Activated CD4-positive, alpha-beta T cell treated with anti-CD3 and anti-CD28 coated beads, Interleukin-2, amount 10 ng/mL, durations not matched to agents 24 days and 14 days (primary cell): ENCODE measurements at regions not wholly inside any gene's neighbourhood (a gene's known extent, or its start where the extent isn't known, plus 50 kb on each side); places are given as distances from the start of the nearest gene placed in this dataset.
"Not testable (repeated sequence)": the region's sequence is repeated elsewhere in the genome, so short reads cannot be mapped to it uniquely, and the experiment has no call there.

Experiments used
- DNase-seq: peaks from one replicate; pipeline ENCODE4 v3.0.0; 2022
- H3K27ac Mint-ChIP-seq: one replicate; pipeline ENCODE4 v1.8.0; 2022; ENCODE audit warnings: mild to moderate bottlenecking, mixed read lengths
- H3K27me3 Mint-ChIP-seq: one replicate; pipeline ENCODE4 v1.8.0; 2022; ENCODE audit warnings: mixed read lengths
- H3K36me3 Mint-ChIP-seq: one replicate; pipeline ENCODE4 v1.8.0; 2022; ENCODE audit warnings: low read depth, mild to moderate bottlenecking, mixed read lengths
- H3K4me1 Mint-ChIP-seq: one replicate; pipeline ENCODE4 v1.8.0; 2021; ENCODE audit warnings: mixed read lengths
- H3K4me3 Mint-ChIP-seq: one replicate; pipeline ENCODE4 v1.8.0; 2022; ENCODE audit warnings: mild to moderate bottlenecking, moderate library complexity, mixed read lengths
- H3K9me3 Mint-ChIP-seq: one replicate; pipeline ENCODE4 v1.8.0; 2021; ENCODE audit warnings: mixed read lengths
- intact Hi-C: fragments of 100-400 bp; cut with micrococcal nuclease; formaldehyde crosslinking; loops from one replicate; pipeline ENCODE4 v1.15.1; 2023

GRCh38 chr22:22791438-22792181 is 96.0 kb upstream of the IGLL5 start:
- no peaks in the 10 kb centered on the region for H3K9me3 Mint-ChIP-seq
- H3K4me3 Mint-ChIP-seq: no peak overlapping the region
- peaks cover 4% of the 10 kb centered on the region for H3K4me1 Mint-ChIP-seq
- H3K36me3 Mint-ChIP-seq: no peaks in the 10 kb centered on the region
- intact Hi-C loops: no loop called here
- H3K27ac Mint-ChIP-seq: no peak overlapping the region
- no peak for DNase-seq
- peaks cover 5% of the 10 kb centered on the region for H3K27me3 Mint-ChIP-seq

DNA sequence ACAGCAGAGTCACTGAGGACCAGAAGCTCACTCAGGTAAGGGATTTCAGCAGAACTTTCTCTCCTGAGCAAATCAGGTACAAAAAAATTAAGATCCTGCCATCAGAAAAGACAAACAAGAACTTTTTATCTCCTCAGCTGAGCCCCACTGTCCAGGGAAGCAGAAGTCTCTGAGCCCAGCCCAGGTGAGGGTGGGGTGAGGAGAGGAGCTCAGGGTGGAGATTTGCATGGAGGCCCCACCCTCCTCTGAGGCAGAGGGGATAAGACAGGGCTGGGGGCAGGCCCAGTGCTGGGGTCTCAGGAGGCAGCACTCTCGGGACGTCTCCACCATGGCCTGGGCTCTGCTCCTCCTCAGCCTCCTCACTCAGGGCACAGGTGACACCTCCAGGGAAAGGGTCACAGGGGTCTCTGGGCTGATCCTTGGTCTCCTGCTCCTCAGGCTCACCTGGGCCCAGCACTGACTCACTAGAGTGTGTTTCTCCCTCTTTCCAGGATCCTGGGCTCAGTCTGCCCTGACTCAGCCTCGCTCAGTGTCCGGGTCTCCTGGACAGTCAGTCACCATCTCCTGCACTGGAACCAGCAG is 95.3 kb upstream of the IGLL5 start:
- H3K27ac Mint-ChIP-seq, H3K4me1 Mint-ChIP-seq, intact Hi-C loops, H3K27me3 Mint-ChIP-seq, DNase-seq, H3K4me3 Mint-ChIP-seq, H3K9me3 Mint-ChIP-seq, H3K36me3 Mint-ChIP-seq: not testable (repeated sequence)

DNA sequence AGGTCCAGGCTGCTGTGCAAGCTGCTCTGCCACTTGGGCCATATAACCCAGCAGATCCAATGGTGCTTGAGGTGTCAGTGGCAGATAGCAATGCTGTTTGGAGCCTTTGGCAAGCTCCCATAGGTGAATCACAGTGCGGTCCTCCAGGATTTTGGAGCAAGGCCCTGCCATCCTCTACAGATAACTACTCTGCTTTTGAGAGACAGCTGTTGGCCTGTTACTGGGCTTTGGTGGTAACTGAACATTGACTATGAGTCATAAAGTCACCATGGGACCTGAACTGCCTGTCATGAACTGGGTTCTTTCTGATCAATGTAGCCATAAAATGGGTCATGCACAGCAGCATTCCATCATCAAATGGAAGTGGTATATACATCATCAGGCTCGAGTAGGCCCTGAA is 92.0 kb upstream of the IGLL5 start:
- intact Hi-C loops, DNase-seq, H3K9me3 Mint-ChIP-seq, H3K4me3 Mint-ChIP-seq, H3K27ac Mint-ChIP-seq, H3K4me1 Mint-ChIP-seq, H3K36me3 Mint-ChIP-seq: not testable (repeated sequence)
- peaks cover 24% of the 10 kb centered on the region for H3K27me3 Mint-ChIP-seq

DNA sequence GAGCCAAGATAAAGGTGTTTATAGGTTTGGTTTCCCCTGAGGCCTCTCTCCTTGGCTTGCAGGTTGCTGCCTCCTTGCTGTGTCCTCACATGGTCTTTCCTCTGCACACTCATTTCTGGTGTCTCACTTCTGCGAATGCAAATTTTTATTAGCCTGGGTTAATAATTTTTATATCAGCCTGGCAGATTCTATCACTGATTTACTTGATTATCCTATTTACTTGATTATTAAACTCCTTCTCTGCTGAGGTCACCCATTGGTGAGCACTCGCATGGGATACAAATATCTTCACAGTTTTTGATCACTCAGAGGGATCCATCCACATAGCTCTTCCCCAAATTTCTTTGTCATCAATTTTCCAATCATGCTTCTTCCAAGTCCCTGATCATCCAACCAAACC is 90.9 kb upstream of the IGLL5 start:
- Mint-ChIP-seq H3K36me3 (no peaks in the 10 kb centered on the region), H3K4me1 (peaks cover 2% of the 10 kb centered on the region), H3K27ac (no peak overlapping the region), H3K9me3 (no peaks in the 10 kb centered on the region), H3K27me3 (peaks cover 29% of the 10 kb centered on the region), H3K4me3 (no peak overlapping the region)
- DNase-seq: no peak
- intact Hi-C loops: no loop called here

- no peak overlapping the region for H3K27ac Mint-ChIP-seq
- intact Hi-C loops: no loop called here
- H3K4me3 Mint-ChIP-seq: no peak overlapping the region
- no peaks in the 10 kb centered on the region for H3K36me3 Mint-ChIP-seq
- H3K4me1 Mint-ChIP-seq: peaks cover 2% of the 10 kb centered on the region
- DNase-seq: no peak
- peaks cover 29% of the 10 kb centered on the region for H3K27me3 Mint-ChIP-seq
- H3K9me3 Mint-ChIP-seq: no peaks in the 10 kb centered on the region
These were observed 89.4 kb upstream of the IGLL5 start for GRCh38 chr22:22798232-22798616.

- no peak for DNase-seq
- peaks cover 2% of the 10 kb centered on the region for H3K4me1 Mint-ChIP-seq
- H3K27me3 Mint-ChIP-seq: peaks cover 29% of the 10 kb centered on the region
- intact Hi-C loops: no loop called here
- no peak overlapping the region for H3K4me3 Mint-ChIP-seq
- no peaks in the 10 kb centered on the region for H3K36me3 Mint-ChIP-seq
- no peaks in the 10 kb centered on the region for H3K9me3 Mint-ChIP-seq
- no peak overlapping the region for H3K27ac Mint-ChIP-seq
These were observed 88.9 kb upstream of the IGLL5 start for GRCh38 chr22:22798716-22799115.

DNA sequence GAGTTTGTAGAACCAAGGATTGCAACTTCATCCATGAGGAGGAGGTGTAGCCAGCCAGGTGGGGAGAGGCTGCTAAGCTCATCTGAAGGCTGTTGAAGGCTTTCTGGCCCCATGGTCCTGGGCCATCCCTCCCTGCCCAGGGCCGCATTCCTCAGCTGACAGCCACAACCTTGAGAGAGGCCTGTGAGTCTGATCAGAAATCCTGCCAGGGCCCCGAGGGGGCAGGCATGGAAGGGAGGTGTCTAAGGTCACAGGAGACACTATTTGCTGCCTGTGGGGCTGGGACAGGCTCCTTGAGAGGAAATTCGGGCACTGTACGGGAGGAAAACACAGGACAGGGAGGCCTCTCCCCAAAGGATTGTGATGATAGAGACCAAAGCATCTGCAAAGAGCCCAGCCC is 88.1 kb upstream of the IGLL5 start:
- Mint-ChIP-seq H3K27ac (no peak overlapping the region), H3K9me3 (no peaks in the 10 kb centered on the region), H3K27me3 (peaks cover 29% of the 10 kb centered on the region), H3K4me3 (no peak overlapping the region), H3K36me3 (no peaks in the 10 kb centered on the region), H3K4me1 (peaks cover 2% of the 10 kb centered on the region)
- intact Hi-C loops: no loop called here
- peak; percentile 50 for DNase-seq

GRCh38 chr22:22800716-22801115 is 86.9 kb upstream of the IGLL5 start:
- H3K36me3 Mint-ChIP-seq: no peaks in the 10 kb centered on the region
- no peak overlapping the region for H3K4me3 Mint-ChIP-seq
- DNase-seq: no peak
- intact Hi-C loops: loop anchor here (5.0 kb wide), 2 partner anchors 82 to 157 kb away; no protein-coding TSS in a partner anchor
- H3K27ac Mint-ChIP-seq: no peak overlapping the region
- H3K9me3 Mint-ChIP-seq: no peaks in the 10 kb centered on the region
- peaks cover 2% of the 10 kb centered on the region for H3K4me1 Mint-ChIP-seq
- H3K27me3 Mint-ChIP-seq: peaks cover 26% of the 10 kb centered on the region

DNA sequence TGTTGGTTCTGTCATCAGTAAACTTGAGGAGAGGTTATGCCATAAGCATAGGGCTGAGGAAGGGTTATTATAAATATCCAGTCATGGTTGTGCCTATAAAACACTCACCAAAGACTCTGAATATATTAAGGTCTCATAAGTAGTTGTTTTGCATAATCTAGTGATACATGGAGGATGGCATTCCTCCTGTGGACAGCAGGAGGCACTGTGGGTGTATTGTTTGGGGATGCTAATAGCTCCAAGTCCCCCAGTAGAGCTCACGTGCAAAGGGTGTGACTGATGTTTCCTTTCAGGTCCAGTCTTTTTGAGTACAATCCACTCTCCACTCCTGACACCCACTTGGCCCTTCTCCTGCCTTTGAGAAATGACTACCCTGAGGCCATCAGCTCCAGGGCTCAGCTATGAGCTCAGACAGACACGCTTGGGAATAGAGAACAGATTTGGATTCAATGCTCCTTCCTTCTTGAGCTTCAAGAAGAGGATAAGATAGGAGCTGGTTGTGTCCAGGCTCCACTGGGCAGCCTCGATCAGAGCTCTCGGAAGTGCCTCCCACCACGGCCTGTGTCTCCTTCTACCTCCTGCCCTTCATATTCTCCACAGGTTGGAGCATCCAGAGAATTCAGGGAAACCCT is 85.2 kb upstream of the IGLL5 start:
- DNase-seq: peak; percentile 85
- intact Hi-C loops: loop anchor here (5.0 kb wide), 2 partner anchors 80 to 155 kb away; no protein-coding TSS in a partner anchor
- Mint-ChIP-seq H3K36me3 (no peaks in the 10 kb centered on the region), H3K27me3 (peaks cover 28% of the 10 kb centered on the region), H3K4me1 (peaks cover 2% of the 10 kb centered on the region), H3K4me3 (no peak overlapping the region), H3K27ac (no peak overlapping the region), H3K9me3 (no peaks in the 10 kb centered on the region)

DNA sequence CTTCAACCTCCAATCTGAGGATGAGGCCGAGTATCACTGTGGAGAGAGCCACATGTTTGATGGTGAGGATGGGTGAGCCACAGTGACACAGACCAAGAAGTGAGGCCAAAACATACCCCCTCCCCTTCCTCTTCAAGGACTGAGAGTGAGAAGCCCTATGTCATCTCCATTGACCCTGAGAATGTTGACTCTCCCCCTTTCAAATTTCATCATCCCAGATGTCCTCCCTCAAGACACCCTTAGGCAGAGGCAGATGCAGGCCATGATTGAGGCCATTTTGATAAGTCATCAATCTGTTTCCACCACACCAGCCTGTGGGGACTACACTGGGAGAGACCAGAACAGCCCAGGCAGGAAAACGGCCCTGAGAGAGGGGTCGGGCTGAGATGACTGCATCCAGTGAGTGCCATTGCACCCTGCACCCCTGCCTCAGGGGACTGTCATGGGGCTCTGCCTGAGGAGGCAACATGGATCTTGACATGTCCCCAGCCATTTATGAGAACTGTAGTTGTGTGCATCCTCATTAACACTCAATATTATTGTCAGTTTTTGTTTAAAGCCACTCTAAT is 84.2 kb upstream of the IGLL5 start:
- no peaks in the 10 kb centered on the region for H3K4me1 Mint-ChIP-seq
- no peaks in the 10 kb centered on the region for H3K36me3 Mint-ChIP-seq
- no peak overlapping the region for H3K4me3 Mint-ChIP-seq
- no peaks in the 10 kb centered on the region for H3K9me3 Mint-ChIP-seq
- H3K27me3 Mint-ChIP-seq: peaks cover 26% of the 10 kb centered on the region
- DNase-seq: no peak
- intact Hi-C loops: loop anchor here (5.0 kb wide), 2 partner anchors 79 to 154 kb away; no protein-coding TSS in a partner anchor
- H3K27ac Mint-ChIP-seq: no peak overlapping the region

DNA sequence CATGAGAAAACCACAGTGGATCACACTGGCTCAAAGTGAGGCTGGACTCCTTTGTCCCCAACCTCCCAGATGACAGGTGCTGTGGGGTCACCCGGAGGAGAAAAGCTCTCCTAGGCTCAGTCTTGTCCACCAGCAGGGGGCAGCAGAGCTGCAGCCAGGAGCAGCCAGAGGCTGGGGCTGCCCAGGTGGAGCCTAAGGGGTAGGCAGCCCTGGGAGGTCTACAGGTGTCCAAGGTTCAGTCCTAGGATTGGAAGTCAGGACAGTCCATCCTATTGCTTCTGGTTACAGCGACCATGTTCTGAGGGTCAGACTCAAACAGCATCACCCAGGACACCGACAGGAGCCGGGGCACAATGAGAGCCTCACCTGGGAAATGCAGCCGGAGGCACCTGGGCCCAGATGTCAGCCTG is 77.6 kb upstream of the IGLL5 start:
- H3K4me1 Mint-ChIP-seq: peaks cover 7% of the 10 kb centered on the region
- H3K27ac Mint-ChIP-seq: no peak overlapping the region
- DNase-seq: peak; percentile 89
- H3K36me3 Mint-ChIP-seq: no peaks in the 10 kb centered on the region
- no peaks in the 10 kb centered on the region for H3K9me3 Mint-ChIP-seq
- intact Hi-C loops: loop anchor here (2.0 kb wide), 1 partner anchor 67 kb away; no protein-coding TSS in a partner anchor
- H3K4me3 Mint-ChIP-seq: no peak overlapping the region
- peaks cover 26% of the 10 kb centered on the region for H3K27me3 Mint-ChIP-seq

GRCh38 chr22:22810471-22810870 is 77.1 kb upstream of the IGLL5 start:
- no peak overlapping the region for H3K4me3 Mint-ChIP-seq
- H3K27ac Mint-ChIP-seq: no peak overlapping the region
- H3K4me1 Mint-ChIP-seq: peaks cover 11% of the 10 kb centered on the region
- no peaks in the 10 kb centered on the region for H3K36me3 Mint-ChIP-seq
- no peaks in the 10 kb centered on the region for H3K9me3 Mint-ChIP-seq
- intact Hi-C loops: loop anchor here (2.0 kb wide), 1 partner anchor 66 kb away; no protein-coding TSS in a partner anchor
- peaks cover 26% of the 10 kb centered on the region for H3K27me3 Mint-ChIP-seq
- DNase-seq: peak; percentile 51

GRCh38 chr22:22811016-22812009 is 76.3 kb upstream of the IGLL5 start:
- no peaks in the 10 kb centered on the region for H3K9me3 Mint-ChIP-seq
- H3K36me3 Mint-ChIP-seq: no peaks in the 10 kb centered on the region
- H3K4me1 Mint-ChIP-seq: peaks cover 19% of the 10 kb centered on the region
- no peak overlapping the region for H3K4me3 Mint-ChIP-seq
- intact Hi-C loops: loop anchor here (2.0 kb wide), 1 partner anchor 65 kb away; no protein-coding TSS in a partner anchor
- no peak overlapping the region for H3K27ac Mint-ChIP-seq
- H3K27me3 Mint-ChIP-seq: peaks cover 26% of the 10 kb centered on the region
- DNase-seq: peak; percentile 48
